ENCODE measurements at regions not wholly inside any gene's neighbourhood (a gene's known extent, or its start where the extent isn't known, plus 50 kb on each side); places are given as distances from the start of the nearest gene placed in this dataset.

GRCh38 chr16:74201576-74201975 lies 95.0 kb upstream of the PSMD7 start:
- no peaks in the 10 kb centered on the region for H3K27me3 ChIP-seq (ENCODE audit: insufficient read depth, low read length)
- H3K9ac ChIP-seq (ENCODE audit: low read depth, low read length) = no peak overlapping the region
- no peaks in the 10 kb centered on the region for H3K4me1 ChIP-seq (ENCODE audit: insufficient read depth, low read length)
- H3K9me3 ChIP-seq (ENCODE audit: insufficient read depth, low read depth, low read length) = no peaks in the 10 kb centered on the region
- no peak overlapping the region for H3K27ac ChIP-seq (ENCODE audit: low read length)
- no peaks in the 10 kb centered on the region for H3K36me3 ChIP-seq (ENCODE audit: insufficient read depth, low read depth, low read length)
- no peak overlapping the region for H3K4me3 ChIP-seq (ENCODE audit: low read length)

GRCh38 chr16:74200921-74201320 lies 95.7 kb upstream of the PSMD7 start:
- Histone ChIP-seq H3K4me3 (ENCODE audit: low read length) (no peak overlapping the region), H3K27ac (ENCODE audit: low read length) (no peak overlapping the region), H3K9me3 (ENCODE audit: insufficient read depth, low read depth, low read length) (no peaks in the 10 kb centered on the region)

GRCh38 chr16:74199842-74200124 lies 96.8 kb upstream of the PSMD7 start:
- Histone ChIP-seq H3K9me3 (ENCODE audit: insufficient read depth, low read depth, low read length) (no peaks in the 10 kb centered on the region), H3K4me1 (ENCODE audit: insufficient read depth, low read length) (no peaks in the 10 kb centered on the region), H3K27me3 (ENCODE audit: insufficient read depth, low read length) (no peaks in the 10 kb centered on the region), H3K9ac (ENCODE audit: low read depth, low read length) (no peak overlapping the region), H3K27ac (ENCODE audit: low read length) (no peak overlapping the region), H3K36me3 (ENCODE audit: insufficient read depth, low read depth, low read length) (no peaks in the 10 kb centered on the region), H3K4me3 (ENCODE audit: low read length) (no peak overlapping the region)

More at GRCh38 chr16:74200921-74201320, 95.7 kb upstream of the PSMD7 start:
- Histone ChIP-seq H3K9ac (ENCODE audit: low read depth, low read length) (no peak overlapping the region), H3K27me3 (ENCODE audit: insufficient read depth, low read length) (no peaks in the 10 kb centered on the region), H3K4me1 (ENCODE audit: insufficient read depth, low read length) (no peaks in the 10 kb centered on the region), H3K36me3 (ENCODE audit: insufficient read depth, low read depth, low read length) (no peaks in the 10 kb centered on the region)

- Histone ChIP-seq H3K4me3 (ENCODE audit: low read length) (no peak overlapping the region), H3K9ac (ENCODE audit: low read depth, low read length) (no peak overlapping the region), H3K4me1 (ENCODE audit: insufficient read depth, low read length) (no peaks in the 10 kb centered on the region), H3K27ac (ENCODE audit: low read length) (no peak overlapping the region), H3K9me3 (ENCODE audit: insufficient read depth, low read depth, low read length) (no peaks in the 10 kb centered on the region), H3K27me3 (ENCODE audit: insufficient read depth, low read length) (no peaks in the 10 kb centered on the region), H3K36me3 (ENCODE audit: insufficient read depth, low read depth, low read length) (no peaks in the 10 kb centered on the region)
These were observed 97.4 kb upstream of the PSMD7 start for GRCh38 chr16:74199066-74199841.

- no peak overlapping the region for H3K27ac ChIP-seq (ENCODE audit: low read length)
- H3K9me3 ChIP-seq (ENCODE audit: insufficient read depth, low read depth, low read length) = no peaks in the 10 kb centered on the region
- H3K27me3 ChIP-seq (ENCODE audit: insufficient read depth, low read length) = no peaks in the 10 kb centered on the region
- no peaks in the 10 kb centered on the region for H3K36me3 ChIP-seq (ENCODE audit: insufficient read depth, low read depth, low read length)
- H3K9ac ChIP-seq (ENCODE audit: low read depth, low read length) = no peak overlapping the region
- no peaks in the 10 kb centered on the region for H3K4me1 ChIP-seq (ENCODE audit: insufficient read depth, low read length)
- H3K4me3 ChIP-seq (ENCODE audit: low read length) = no peak overlapping the region
These were observed 104.3 kb upstream of the PSMD7 start for GRCh38 chr16:74192281-74192797.

GRCh38 chr16:74190292-74190691 lies 106.3 kb upstream of the PSMD7 start:
- Histone ChIP-seq H3K4me1 (ENCODE audit: insufficient read depth, low read length) (no peaks in the 10 kb centered on the region), H3K4me3 (ENCODE audit: low read length) (no peak overlapping the region), H3K9ac (ENCODE audit: low read depth, low read length) (no peak overlapping the region), H3K27me3 (ENCODE audit: insufficient read depth, low read length) (no peaks in the 10 kb centered on the region), H3K9me3 (ENCODE audit: insufficient read depth, low read depth, low read length) (no peaks in the 10 kb centered on the region), H3K36me3 (ENCODE audit: insufficient read depth, low read depth, low read length) (no peaks in the 10 kb centered on the region), H3K27ac (ENCODE audit: low read length) (no peak overlapping the region)

GRCh38 chr16:74188856-74189255 lies 107.8 kb upstream of the PSMD7 start:
- Histone ChIP-seq H3K27ac (ENCODE audit: low read length) (no peak overlapping the region), H3K27me3 (ENCODE audit: insufficient read depth, low read length) (no peaks in the 10 kb centered on the region), H3K9me3 (ENCODE audit: insufficient read depth, low read depth, low read length) (no peaks in the 10 kb centered on the region), H3K4me3 (ENCODE audit: low read length) (no peak overlapping the region), H3K9ac (ENCODE audit: low read depth, low read length) (no peak overlapping the region), H3K4me1 (ENCODE audit: insufficient read depth, low read length) (no peaks in the 10 kb centered on the region), H3K36me3 (ENCODE audit: insufficient read depth, low read depth, low read length) (no peaks in the 10 kb centered on the region)

GRCh38 chr16:74186561-74186971 lies 110.0 kb upstream of the PSMD7 start:
- no peak overlapping the region for H3K4me3 ChIP-seq (ENCODE audit: low read length)
- no peaks in the 10 kb centered on the region for H3K36me3 ChIP-seq (ENCODE audit: insufficient read depth, low read depth, low read length)
- H3K4me1 ChIP-seq (ENCODE audit: insufficient read depth, low read length) = no peaks in the 10 kb centered on the region
- H3K9me3 ChIP-seq (ENCODE audit: insufficient read depth, low read depth, low read length) = peaks cover 6% of the 10 kb centered on the region
- H3K27ac ChIP-seq (ENCODE audit: low read length) = no peak overlapping the region
- no peak overlapping the region for H3K9ac ChIP-seq (ENCODE audit: low read depth, low read length)
- H3K27me3 ChIP-seq (ENCODE audit: insufficient read depth, low read length) = no peaks in the 10 kb centered on the region

- H3K9ac ChIP-seq (ENCODE audit: low read depth, low read length) = no peak overlapping the region
- H3K27ac ChIP-seq (ENCODE audit: low read length) = no peak overlapping the region
- H3K4me3 ChIP-seq (ENCODE audit: low read length) = no peak overlapping the region
- H3K9me3 ChIP-seq (ENCODE audit: insufficient read depth, low read depth, low read length) = peaks cover 8% of the 10 kb centered on the region
- no peaks in the 10 kb centered on the region for H3K27me3 ChIP-seq (ENCODE audit: insufficient read depth, low read length)
- H3K36me3 ChIP-seq (ENCODE audit: insufficient read depth, low read depth, low read length) = no peaks in the 10 kb centered on the region
- no peaks in the 10 kb centered on the region for H3K4me1 ChIP-seq (ENCODE audit: insufficient read depth, low read length)
These were observed 111.8 kb upstream of the PSMD7 start for GRCh38 chr16:74184839-74185238.

- no peak overlapping the region for H3K9ac ChIP-seq (ENCODE audit: low read depth, low read length)
- H3K36me3 ChIP-seq (ENCODE audit: insufficient read depth, low read depth, low read length) = no peaks in the 10 kb centered on the region
- H3K4me1 ChIP-seq (ENCODE audit: insufficient read depth, low read length) = no peaks in the 10 kb centered on the region
- H3K9me3 ChIP-seq (ENCODE audit: insufficient read depth, low read depth, low read length) = peaks cover 8% of the 10 kb centered on the region
- H3K4me3 ChIP-seq (ENCODE audit: low read length) = no peak overlapping the region
- H3K27ac ChIP-seq (ENCODE audit: low read length) = no peak overlapping the region
- no peaks in the 10 kb centered on the region for H3K27me3 ChIP-seq (ENCODE audit: insufficient read depth, low read length)
These were observed 112.8 kb upstream of the PSMD7 start for GRCh38 chr16:74183601-74184360.

GRCh38 chr16:74169687-74170376 lies 126.8 kb upstream of the PSMD7 start:
- Histone ChIP-seq H3K4me1 (ENCODE audit: insufficient read depth, low read length) (no peaks in the 10 kb centered on the region), H3K9ac (ENCODE audit: low read depth, low read length) (no peak overlapping the region), H3K9me3 (ENCODE audit: insufficient read depth, low read depth, low read length) (no peaks in the 10 kb centered on the region), H3K36me3 (ENCODE audit: insufficient read depth, low read depth, low read length) (no peaks in the 10 kb centered on the region), H3K27me3 (ENCODE audit: insufficient read depth, low read length) (no peaks in the 10 kb centered on the region), H3K27ac (ENCODE audit: low read length) (no peak overlapping the region), H3K4me3 (ENCODE audit: low read length) (no peak overlapping the region)

Measured in iPS-20b (cell line).